SU-DHL-6 (cell line): ENCODE measurements at regions not wholly inside any gene's neighbourhood (a gene's known extent, or its start where the extent isn't known, plus 50 kb on each side); places are given as distances from the start of the nearest gene placed in this dataset.
"Not testable (repeated sequence)": the region's sequence is repeated elsewhere in the genome, so short reads cannot be mapped to it uniquely, and the experiment has no call there.

Source experiments
- H2AFZ ChIP-seq: fragments of 200-600 bp; sonication (generic); 2 replicates; pipeline ENCODE4 v1.6.1; 2014; ENCODE audit warnings: low read depth, mild to moderate bottlenecking, moderate library complexity, mixed read lengths, antibody characterized with exemption, low read length; ENCODE audit not compliant: severe bottlenecking
- H3F3A ChIP-seq: fragments of 200-600 bp; shearing (Covaris generic); 2 replicates; pipeline ENCODE4 v1.6.0; 2016; ENCODE audit warnings: antibody characterized with exemption, mild to moderate bottlenecking; ENCODE audit not compliant: insufficient read depth
- H3K27ac ChIP-seq: fragments of 200-600 bp; sonication (generic); 2 replicates; pipeline ENCODE4 v1.5.1; 2016; ENCODE audit warnings: low read depth, mild to moderate bottlenecking, low read length, moderate library complexity, mixed read lengths
- H3K27me3 ChIP-seq: fragments of 200-600 bp; sonication (generic), shearing (Covaris generic); 2 replicates; pipeline ENCODE4 v1.6.0; 2014; ENCODE audit warnings: mild to moderate bottlenecking, low read length
- H3K36me3 ChIP-seq: fragments of 200-600 bp; sonication (generic); 2 replicates; pipeline ENCODE4 v1.6.1; 2014; ENCODE audit warnings: mild to moderate bottlenecking, low read length, mixed read lengths
- H3K4me2 ChIP-seq: fragments of 300-600, 200-600 bp; shearing (Covaris generic), sonication (generic); 2 replicates; pipeline ENCODE4 v1.6.0; 2014; ENCODE audit warnings: low read length, low read depth, mild to moderate bottlenecking; ENCODE audit not compliant: poor library complexity, severe bottlenecking
- H3K4me3 ChIP-seq: fragments of 200-600 bp; sonication (generic); 2 replicates; pipeline ENCODE4 v1.5.1; 2014; ENCODE audit warnings: antibody characterized with exemption, low read length, mild to moderate bottlenecking, mixed read lengths; ENCODE audit not compliant: insufficient read depth, poor library complexity, severe bottlenecking
- H3K79me2 ChIP-seq: fragments of 200-600 bp; sonication (generic); 2 replicates; pipeline ENCODE4 v1.6.1; 2014; ENCODE audit warnings: mild to moderate bottlenecking, low read length, moderate library complexity; ENCODE audit not compliant: insufficient read depth
- H3K9ac ChIP-seq: fragments of 200-600 bp; sonication (generic); 2 replicates; pipeline ENCODE4 v1.7.0; 2014; ENCODE audit warnings: mild to moderate bottlenecking, low read length
- H3K9me2 ChIP-seq: fragments of 200-600 bp; sonication (generic); replicated peaks from 2 replicates; pipeline ENCODE4 v1.6.1; 2014; ENCODE audit warnings: low read length; ENCODE audit not compliant: insufficient read depth
- H3K9me3 ChIP-seq: fragments of 200-600 bp; sonication (generic); 2 replicates; pipeline ENCODE4 v1.6.1; 2014; ENCODE audit warnings: low read length, mixed read lengths; ENCODE audit not compliant: insufficient read depth
- H4K20me1 ChIP-seq: fragments of 200-600 bp; sonication (generic); 2 replicates; pipeline ENCODE4 v1.6.1; 2014; ENCODE audit warnings: low read depth, mild to moderate bottlenecking, antibody characterized with exemption, low read length, moderate library complexity, mixed read lengths
- CTCF ChIP-seq: fragments of 200-600 bp; sonication (generic); IDR thresholded peaks from one replicate; pipeline ENCODE4 v1.5.1; 2017; ENCODE audit warnings: antibody characterized with exemption, mild to moderate bottlenecking, low read length, moderate library complexity; ENCODE audit not compliant: insufficient read depth, poor library complexity, severe bottlenecking
- EZH2phosphoT487 ChIP-seq: fragments of 200-600 bp; sonication (generic), shearing (Covaris generic); conservative IDR thresholded peaks from 2 replicates; pipeline ENCODE4 v1.6.1; 2018; ENCODE audit warnings: mild to moderate bottlenecking, antibody characterized with exemption, low read length, moderate library complexity, mixed read lengths

DNA sequence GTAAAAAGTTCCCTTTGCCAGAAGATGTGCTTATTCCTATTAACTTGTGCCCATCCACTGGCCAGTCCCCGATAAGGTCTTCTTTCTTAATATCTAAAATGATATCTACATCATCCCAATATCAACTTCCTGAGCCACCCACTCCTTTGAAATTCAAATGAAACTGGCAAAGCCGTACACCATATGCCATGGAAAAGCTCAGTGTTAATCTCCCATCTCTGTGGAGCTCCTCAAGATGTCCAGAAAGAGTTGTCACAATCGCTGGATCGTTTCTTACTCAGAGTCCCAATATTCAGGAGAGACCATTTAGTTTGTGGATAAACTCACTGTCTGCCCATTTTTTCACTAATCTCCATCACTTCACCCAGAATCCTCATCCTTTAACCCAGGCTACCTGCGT, 420.7 kb downstream of the NPIPA8 start:
- no peaks in the 10 kb centered on the region for H3F3A ChIP-seq
- no peak overlapping the region for H3K9ac ChIP-seq
- no peaks in the 10 kb centered on the region for H3K9me2 ChIP-seq
- H3K79me2 ChIP-seq, result no peaks in the 10 kb centered on the region
- no peak overlapping the region for H3K4me2 ChIP-seq
- H3K9me3 ChIP-seq, result 0 out of 2 replicates have a peak, but pooled peaks cover 8% of the 10 kb centered on the region
- no peak overlapping the region for H3K27ac ChIP-seq
- no peak overlapping the region for H2AFZ ChIP-seq
- H3K36me3 ChIP-seq, result no peaks in the 10 kb centered on the region
- H3K27me3 ChIP-seq, result no peaks in the 10 kb centered on the region
- TF ChIP-seq EZH2phosphoT487 (no peak), CTCF (no peak)
- no peak overlapping the region for H3K4me3 ChIP-seq
- H4K20me1 ChIP-seq, result no peaks in the 10 kb centered on the region

GRCh38 chr16:17914168-17914567, 422.4 kb downstream of the NPIPA8 start:
- H3F3A ChIP-seq, result no peaks in the 10 kb centered on the region
- H4K20me1 ChIP-seq, result no peaks in the 10 kb centered on the region
- H3K4me2 ChIP-seq, result no peak overlapping the region
- no peaks in the 10 kb centered on the region for H3K79me2 ChIP-seq
- no peaks in the 10 kb centered on the region for H3K36me3 ChIP-seq
- H3K27me3 ChIP-seq, result no peaks in the 10 kb centered on the region
- H3K9me3 ChIP-seq, result 0 out of 2 replicates have a peak, but pooled peaks cover 8% of the 10 kb centered on the region
- H2AFZ ChIP-seq, result no peak overlapping the region
- no peak overlapping the region for H3K27ac ChIP-seq
- no peak overlapping the region for H3K4me3 ChIP-seq
- H3K9me2 ChIP-seq, result no peaks in the 10 kb centered on the region
- no peak for TF ChIP-seq EZH2phosphoT487
- TF ChIP-seq CTCF, result no peak
- no peak overlapping the region for H3K9ac ChIP-seq

DNA sequence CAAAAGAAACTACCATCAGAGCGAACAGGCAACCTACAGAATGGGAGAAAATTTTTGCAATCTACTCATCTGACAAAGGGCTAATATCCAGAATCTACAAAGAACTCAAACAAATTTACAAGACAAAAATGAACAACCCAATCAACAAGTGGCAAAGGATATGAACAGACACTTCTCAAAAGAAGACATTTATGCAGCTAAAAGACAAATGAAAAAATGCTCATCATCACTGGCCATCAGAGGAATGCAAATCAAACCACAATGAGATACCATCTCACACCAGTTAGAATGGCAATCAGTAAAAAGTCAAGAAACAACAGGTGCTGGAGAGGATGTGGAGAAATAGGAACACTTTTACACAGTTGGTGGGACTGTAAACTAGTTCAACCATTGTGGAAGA, 425.0 kb downstream of the NPIPA8 start:
- not testable (repeated sequence) for H3K27me3 ChIP-seq, H3K36me3 ChIP-seq, H3K9me2 ChIP-seq, H3K4me3 ChIP-seq, H3K4me2 ChIP-seq, H3K27ac ChIP-seq, H3F3A ChIP-seq, H3K9ac ChIP-seq, H2AFZ ChIP-seq, H3K79me2 ChIP-seq, H4K20me1 ChIP-seq, H3K9me3 ChIP-seq

GRCh38 chr16:17906626-17907025, 429.9 kb downstream of the NPIPA8 start:
- H3K4me3 ChIP-seq, H3K36me3 ChIP-seq, H3K9me3 ChIP-seq, H3K79me2 ChIP-seq, H3K9me2 ChIP-seq, H3K27ac ChIP-seq, H3K9ac ChIP-seq, H3K4me2 ChIP-seq, H2AFZ ChIP-seq, H4K20me1 ChIP-seq, H3F3A ChIP-seq, H3K27me3 ChIP-seq: not testable (repeated sequence)
